Liver (tissue), 8 donors: ENCODE measurements at regions not wholly inside any gene's neighbourhood (a gene's known extent, or its start where the extent isn't known, plus 50 kb on each side); places are given as distances from the start of the nearest gene placed in this dataset.

ENCODE experiments used
- DNase-seq: peaks from one replicate; pipeline ENCODE4 v3.0.0-alpha.2; 2017; ENCODE audit warnings: low spot score
- H3K27ac ChIP-seq, 2 donors: one replicate each; pipeline ENCODE4 v1.7.0; 2013; ENCODE audit warnings: inconsistent platforms in 2 of 2, low read length in 2 of 2, control low read depth in 1 of 2, low read depth in 1 of 2, mild to moderate bottlenecking in 1 of 2
- H3K27me3 ChIP-seq, 4 donors: one replicate each; pipeline versions ENCODE4 v1.6.1 to v1.7.0; 2013; ENCODE audit warnings: low read length in 3 of 4, inconsistent platforms in 1 of 4, mild to moderate bottlenecking in 1 of 4, moderate library complexity in 1 of 4; ENCODE audit not compliant: control insufficient read depth in 4 of 4, insufficient read depth in 4 of 4
- H3K36me3 ChIP-seq, 4 donors: one replicate each; pipeline versions ENCODE4 v1.6.1 to v1.7.0; 2013; ENCODE audit warnings: low read length in 3 of 4, mild to moderate bottlenecking in 3 of 4, low read depth in 1 of 4, moderate library complexity in 1 of 4; ENCODE audit not compliant: control insufficient read depth in 4 of 4, insufficient read depth in 3 of 4
- H3K4me1 ChIP-seq, 4 donors: one replicate each; pipeline versions ENCODE4 v1.6.1 to v1.7.0; 2013; ENCODE audit warnings: low read length in 3 of 4, mild to moderate bottlenecking in 3 of 4, moderate library complexity in 1 of 4; ENCODE audit not compliant: control insufficient read depth in 4 of 4, insufficient read depth in 4 of 4
- H3K4me3 ChIP-seq, 3 donors: one replicate each; pipeline versions ENCODE4 v1.6.1 to v1.7.0; 2013; ENCODE audit warnings: low read length in 3 of 3, control low read depth in 1 of 3, low read depth in 1 of 3, mild to moderate bottlenecking in 1 of 3
- H3K9ac ChIP-seq, 2 donors: one replicate each; pipeline ENCODE4 v1.7.0; 2013; ENCODE audit warnings: low read length in 2 of 2, mild to moderate bottlenecking in 2 of 2, moderate library complexity in 2 of 2, control low read depth in 1 of 2, low read depth in 1 of 2
- H3K9me3 ChIP-seq, 4 donors: one replicate each; pipeline versions ENCODE4 v1.6.1 to v1.7.0; 2013; ENCODE audit warnings: low read length in 3 of 4; ENCODE audit not compliant: control insufficient read depth in 4 of 4
- EGR1 ChIP-seq, 2 donors: IDR thresholded peaks; 2 replicates each; pipeline ENCODE4 v1.6.1; 2016 to 2018; ENCODE audit warnings: antibody characterized with exemption in 2 of 2, low read depth in 2 of 2
- FOXA1 ChIP-seq: IDR thresholded peaks from 2 replicates; pipeline ENCODE4 v1.6.1; 2016; ENCODE audit warnings: antibody characterized with exemption
- GABPA ChIP-seq, 2 donors: IDR thresholded peaks in 1 of 2; conservative IDR thresholded peaks in 1 of 2; 2 replicates each; pipeline ENCODE4 v1.6.1; 2016; ENCODE audit warnings: antibody characterized with exemption in 2 of 2, mild to moderate bottlenecking in 1 of 2, moderate library complexity in 1 of 2
- HNF4A ChIP-seq, 2 donors: conservative IDR thresholded peaks; 2 replicates each; pipeline ENCODE4 v1.6.1; 2016; ENCODE audit warnings: antibody characterized with exemption in 2 of 2, mild to moderate bottlenecking in 2 of 2
- HNF4G ChIP-seq: IDR thresholded peaks from 2 replicates; pipeline ENCODE4 v1.6.1; 2016; ENCODE audit warnings: antibody characterized with exemption
- JUND ChIP-seq, 2 donors: IDR thresholded peaks; 2 replicates each; pipeline ENCODE4 v1.6.1; 2016; ENCODE audit warnings: antibody characterized with exemption in 2 of 2
- NR2F2 ChIP-seq: IDR thresholded peaks from 2 replicates; pipeline ENCODE4 v1.6.1; 2016; ENCODE audit warnings: antibody characterized with exemption
- RAD21 ChIP-seq, 2 donors: IDR thresholded peaks; 2 replicates each; pipeline ENCODE4 v1.6.1; 2016; ENCODE audit warnings: antibody characterized with exemption in 2 of 2, mild to moderate bottlenecking in 2 of 2
- RXRA ChIP-seq, 2 donors: IDR thresholded peaks; 2 replicates each; pipeline ENCODE4 v1.6.1; 2017 to 2018; ENCODE audit warnings: antibody characterized with exemption in 2 of 2, mild to moderate bottlenecking in 1 of 2
- SP1 ChIP-seq: IDR thresholded peaks from 2 replicates; pipeline ENCODE4 v1.6.1; 2018; ENCODE audit warnings: antibody characterized with exemption, mild to moderate bottlenecking
- TAF1 ChIP-seq: conservative IDR thresholded peaks from 2 replicates; pipeline ENCODE4 v1.6.1; 2016; ENCODE audit warnings: antibody characterized with exemption, mild to moderate bottlenecking
- YY1 ChIP-seq: IDR thresholded peaks from 2 replicates; pipeline ENCODE4 v1.6.1; 2016; ENCODE audit warnings: antibody characterized with exemption, mild to moderate bottlenecking
- WGBS: extraction: QIAGEN DNeasy Blood & Tissue Kit; methylation state at CpG from one replicate; pipeline ENCODE4 v1.1.7; 2013; 5-methylcytosine and 5-hydroxymethylcytosine counted together
- TF ChIP-seq, protein P1 (sequence below): IDR thresholded peaks from 2 replicates; pipeline ENCODE4 v1.6.1; 2016; ENCODE audit warnings: antibody characterized with exemption, mild to moderate bottlenecking
- TF ChIP-seq, protein P2 (sequence below): IDR thresholded peaks from 2 replicates; pipeline ENCODE4 v1.6.1; 2016; ENCODE audit warnings: antibody characterized with exemption
- TF ChIP-seq, protein P3 (sequence below): IDR thresholded peaks from 2 replicates; pipeline ENCODE4 v1.6.1; 2016; ENCODE audit warnings: antibody characterized with exemption
- TF ChIP-seq, protein P4 (sequence below): fragments of 150-350 bp; IDR thresholded peaks from 2 replicates; pipeline ENCODE4 v1.5.1; 2017; ENCODE audit warnings: improper control_type of control experiment, low read depth, low read length; ENCODE audit not compliant: missing input control
- TF ChIP-seq, protein P5 (sequence below): IDR thresholded peaks from 2 replicates; pipeline ENCODE4 v1.6.1; 2016; ENCODE audit warnings: antibody characterized with exemption
- donor health status: healthy.
- donor health status: healthy.
- donor health status: healthy.
- donor health status: healthy.
- donor health status: healthy.

DNA sequence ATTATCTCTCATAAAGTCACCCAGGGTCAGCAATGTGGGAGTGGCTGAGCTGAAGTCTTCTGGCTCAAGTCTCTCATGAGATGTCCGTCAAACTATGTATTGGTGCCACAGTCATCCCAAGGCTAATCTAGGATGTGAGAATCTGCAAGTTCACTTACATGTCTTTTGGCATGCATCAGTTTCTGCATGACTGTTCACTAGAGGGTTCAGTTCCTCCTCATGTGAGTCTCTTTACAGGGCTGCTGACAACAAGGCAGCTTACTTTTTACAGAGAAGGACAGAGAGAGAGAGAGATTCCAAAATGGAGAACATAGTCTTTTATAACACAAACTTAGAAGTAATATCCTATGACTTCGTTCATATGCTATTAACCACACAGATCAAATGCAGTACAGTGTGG, 328.8 kb upstream of the SLITRK1 start (continued):
- TF ChIP-seq, protein P1, sequence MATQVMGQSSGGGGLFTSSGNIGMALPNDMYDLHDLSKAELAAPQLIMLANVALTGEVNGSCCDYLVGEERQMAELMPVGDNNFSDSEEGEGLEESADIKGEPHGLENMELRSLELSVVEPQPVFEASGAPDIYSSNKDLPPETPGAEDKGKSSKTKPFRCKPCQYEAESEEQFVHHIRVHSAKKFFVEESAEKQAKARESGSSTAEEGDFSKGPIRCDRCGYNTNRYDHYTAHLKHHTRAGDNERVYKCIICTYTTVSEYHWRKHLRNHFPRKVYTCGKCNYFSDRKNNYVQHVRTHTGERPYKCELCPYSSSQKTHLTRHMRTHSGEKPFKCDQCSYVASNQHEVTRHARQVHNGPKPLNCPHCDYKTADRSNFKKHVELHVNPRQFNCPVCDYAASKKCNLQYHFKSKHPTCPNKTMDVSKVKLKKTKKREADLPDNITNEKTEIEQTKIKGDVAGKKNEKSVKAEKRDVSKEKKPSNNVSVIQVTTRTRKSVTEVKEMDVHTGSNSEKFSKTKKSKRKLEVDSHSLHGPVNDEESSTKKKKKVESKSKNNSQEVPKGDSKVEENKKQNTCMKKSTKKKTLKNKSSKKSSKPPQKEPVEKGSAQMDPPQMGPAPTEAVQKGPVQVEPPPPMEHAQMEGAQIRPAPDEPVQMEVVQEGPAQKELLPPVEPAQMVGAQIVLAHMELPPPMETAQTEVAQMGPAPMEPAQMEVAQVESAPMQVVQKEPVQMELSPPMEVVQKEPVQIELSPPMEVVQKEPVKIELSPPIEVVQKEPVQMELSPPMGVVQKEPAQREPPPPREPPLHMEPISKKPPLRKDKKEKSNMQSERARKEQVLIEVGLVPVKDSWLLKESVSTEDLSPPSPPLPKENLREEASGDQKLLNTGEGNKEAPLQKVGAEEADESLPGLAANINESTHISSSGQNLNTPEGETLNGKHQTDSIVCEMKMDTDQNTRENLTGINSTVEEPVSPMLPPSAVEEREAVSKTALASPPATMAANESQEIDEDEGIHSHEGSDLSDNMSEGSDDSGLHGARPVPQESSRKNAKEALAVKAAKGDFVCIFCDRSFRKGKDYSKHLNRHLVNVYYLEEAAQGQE: no peak

DNA sequence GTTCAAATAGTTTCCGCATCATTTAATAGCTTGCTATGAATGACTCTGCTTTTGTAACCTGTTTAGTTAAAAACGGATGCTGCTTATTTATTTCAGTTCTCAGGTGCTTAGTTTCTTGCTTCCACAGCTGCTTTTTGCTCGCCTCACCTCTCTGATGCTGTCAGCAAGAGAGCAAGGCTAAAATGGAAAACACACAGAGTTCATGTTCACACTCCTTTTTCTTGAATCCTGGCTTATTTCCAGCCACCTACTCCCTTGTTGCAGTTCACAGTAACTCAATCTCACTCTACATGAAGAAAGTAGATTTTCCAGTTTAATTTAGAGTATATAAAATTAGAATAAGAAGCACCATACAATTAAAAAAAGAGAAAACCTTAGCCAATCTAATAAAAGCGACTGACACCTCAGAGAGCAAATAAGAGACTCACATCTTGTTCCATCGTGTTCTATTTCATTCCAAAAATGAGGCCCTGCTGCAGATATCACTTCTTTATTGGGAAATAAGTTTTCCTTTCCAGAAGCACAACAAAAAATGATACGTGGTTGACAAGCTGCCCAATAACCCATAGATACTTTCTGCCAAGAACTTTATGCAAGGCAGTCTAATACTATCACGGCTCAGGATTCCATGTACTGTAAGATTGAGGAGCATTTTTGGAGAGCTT, 326.1 kb upstream of the SLITRK1 start:
- Histone ChIP-seq H3K9ac (no peak overlapping the region), H3K27me3 (no peaks in the 10 kb centered on the region), H3K4me1 (no peaks in the 10 kb centered on the region), H3K27ac (no peak overlapping the region), H3K4me3 (no peak overlapping the region), H3K36me3 (no peaks in the 10 kb centered on the region), H3K9me3 (no peaks in the 10 kb centered on the region)
- no peak for DNase-seq
- TF ChIP-seq YY1 (no peak), HNF4A (conservative IDR thresholded peaks at IDR 0.05) (no peak), TAF1 (no peak), RXRA (IDR thresholded peaks at IDR 0.05) (no peak), HNF4G (no peak), JUND (IDR thresholded peaks at IDR 0.05) (no peak), GABPA (IDR thresholded peaks at IDR 0.05 in 1 of 2, conservative IDR thresholded peaks at IDR 0.05 in 1 of 2) (no peak), EGR1 (IDR thresholded peaks at IDR 0.05; ENCODE audit: low read depth in 2 of 2) (no peak), NR2F2 (no peak), RAD21 (IDR thresholded peaks at IDR 0.05) (no peak), FOXA1 (no peak), SP1 (no peak)
- TF ChIP-seq, protein P2, sequence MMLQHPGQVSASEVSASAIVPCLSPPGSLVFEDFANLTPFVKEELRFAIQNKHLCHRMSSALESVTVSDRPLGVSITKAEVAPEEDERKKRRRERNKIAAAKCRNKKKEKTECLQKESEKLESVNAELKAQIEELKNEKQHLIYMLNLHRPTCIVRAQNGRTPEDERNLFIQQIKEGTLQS: no peak
- TF ChIP-seq, protein P1: no peak
- TF ChIP-seq, protein P3, sequence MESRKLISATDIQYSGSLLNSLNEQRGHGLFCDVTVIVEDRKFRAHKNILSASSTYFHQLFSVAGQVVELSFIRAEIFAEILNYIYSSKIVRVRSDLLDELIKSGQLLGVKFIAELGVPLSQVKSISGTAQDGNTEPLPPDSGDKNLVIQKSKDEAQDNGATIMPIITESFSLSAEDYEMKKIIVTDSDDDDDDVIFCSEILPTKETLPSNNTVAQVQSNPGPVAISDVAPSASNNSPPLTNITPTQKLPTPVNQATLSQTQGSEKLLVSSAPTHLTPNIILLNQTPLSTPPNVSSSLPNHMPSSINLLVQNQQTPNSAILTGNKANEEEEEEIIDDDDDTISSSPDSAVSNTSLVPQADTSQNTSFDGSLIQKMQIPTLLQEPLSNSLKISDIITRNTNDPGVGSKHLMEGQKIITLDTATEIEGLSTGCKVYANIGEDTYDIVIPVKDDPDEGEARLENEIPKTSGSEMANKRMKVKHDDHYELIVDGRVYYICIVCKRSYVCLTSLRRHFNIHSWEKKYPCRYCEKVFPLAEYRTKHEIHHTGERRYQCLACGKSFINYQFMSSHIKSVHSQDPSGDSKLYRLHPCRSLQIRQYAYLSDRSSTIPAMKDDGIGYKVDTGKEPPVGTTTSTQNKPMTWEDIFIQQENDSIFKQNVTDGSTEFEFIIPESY: no peak
- TF ChIP-seq, protein P4, sequence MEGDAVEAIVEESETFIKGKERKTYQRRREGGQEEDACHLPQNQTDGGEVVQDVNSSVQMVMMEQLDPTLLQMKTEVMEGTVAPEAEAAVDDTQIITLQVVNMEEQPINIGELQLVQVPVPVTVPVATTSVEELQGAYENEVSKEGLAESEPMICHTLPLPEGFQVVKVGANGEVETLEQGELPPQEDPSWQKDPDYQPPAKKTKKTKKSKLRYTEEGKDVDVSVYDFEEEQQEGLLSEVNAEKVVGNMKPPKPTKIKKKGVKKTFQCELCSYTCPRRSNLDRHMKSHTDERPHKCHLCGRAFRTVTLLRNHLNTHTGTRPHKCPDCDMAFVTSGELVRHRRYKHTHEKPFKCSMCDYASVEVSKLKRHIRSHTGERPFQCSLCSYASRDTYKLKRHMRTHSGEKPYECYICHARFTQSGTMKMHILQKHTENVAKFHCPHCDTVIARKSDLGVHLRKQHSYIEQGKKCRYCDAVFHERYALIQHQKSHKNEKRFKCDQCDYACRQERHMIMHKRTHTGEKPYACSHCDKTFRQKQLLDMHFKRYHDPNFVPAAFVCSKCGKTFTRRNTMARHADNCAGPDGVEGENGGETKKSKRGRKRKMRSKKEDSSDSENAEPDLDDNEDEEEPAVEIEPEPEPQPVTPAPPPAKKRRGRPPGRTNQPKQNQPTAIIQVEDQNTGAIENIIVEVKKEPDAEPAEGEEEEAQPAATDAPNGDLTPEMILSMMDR: no peak
- TF ChIP-seq, protein P5, sequence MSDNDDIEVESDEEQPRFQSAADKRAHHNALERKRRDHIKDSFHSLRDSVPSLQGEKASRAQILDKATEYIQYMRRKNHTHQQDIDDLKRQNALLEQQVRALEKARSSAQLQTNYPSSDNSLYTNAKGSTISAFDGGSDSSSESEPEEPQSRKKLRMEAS: no peak
- 57% methylated on average over 7 of the region's 7 CpGs for WGBS
